ENCODE measurements at regions not wholly inside any gene's neighbourhood (a gene's known extent, or its start where the extent isn't known, plus 50 kb on each side); places are given as distances from the start of the nearest gene placed in this dataset.

DNA sequence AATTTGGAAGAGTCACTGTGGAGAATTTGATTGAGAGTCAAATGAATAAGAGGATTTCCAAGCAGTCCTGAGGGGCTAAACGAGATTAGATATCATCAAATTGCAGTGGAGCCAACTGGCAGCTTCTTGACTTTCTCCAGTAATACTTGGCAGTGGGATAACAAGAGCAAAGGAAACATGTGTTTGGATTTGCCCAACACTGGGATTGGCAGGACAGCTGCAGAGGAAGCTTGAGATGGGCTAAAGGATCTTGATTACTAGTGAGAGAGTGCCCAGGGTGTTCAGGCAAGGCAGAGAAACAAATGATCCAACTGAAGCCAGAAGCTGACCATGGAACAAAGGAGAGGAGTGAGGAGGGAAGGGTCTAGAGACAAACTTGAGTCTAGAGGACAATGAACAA lies 356.0 kb upstream of the ISL1 start:
- no peak for DNase-seq (ENCODE audit: low read depth in 1 of 2, low spot score in 1 of 2)

- no peak for DNase-seq (ENCODE audit: low read depth in 1 of 2, low spot score in 1 of 2)
Measured at GRCh38 chr5:51028394-51028793, 354.9 kb upstream of the ISL1 start.

DNA sequence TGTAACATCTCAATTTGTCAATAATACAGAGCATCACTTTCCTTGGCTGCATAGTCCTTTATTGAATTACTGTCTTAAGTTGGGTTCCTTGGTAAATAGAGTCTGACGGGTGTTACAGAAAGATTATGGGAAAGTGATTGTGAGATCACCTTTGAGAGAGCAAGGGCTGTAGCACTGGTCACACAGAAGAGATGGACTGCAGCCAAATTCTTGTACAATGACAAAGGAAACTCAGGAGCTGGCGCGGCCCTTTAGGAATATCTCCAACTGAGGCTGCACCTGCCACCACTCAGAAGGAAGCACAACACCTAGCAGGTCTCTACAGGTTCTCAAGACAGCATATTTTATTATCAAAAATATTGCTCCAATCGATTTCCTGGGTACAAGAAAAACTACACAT lies 350.0 kb upstream of the ISL1 start:
- no peak for DNase-seq (ENCODE audit: low read depth in 1 of 2, low spot score in 1 of 2)

DNA sequence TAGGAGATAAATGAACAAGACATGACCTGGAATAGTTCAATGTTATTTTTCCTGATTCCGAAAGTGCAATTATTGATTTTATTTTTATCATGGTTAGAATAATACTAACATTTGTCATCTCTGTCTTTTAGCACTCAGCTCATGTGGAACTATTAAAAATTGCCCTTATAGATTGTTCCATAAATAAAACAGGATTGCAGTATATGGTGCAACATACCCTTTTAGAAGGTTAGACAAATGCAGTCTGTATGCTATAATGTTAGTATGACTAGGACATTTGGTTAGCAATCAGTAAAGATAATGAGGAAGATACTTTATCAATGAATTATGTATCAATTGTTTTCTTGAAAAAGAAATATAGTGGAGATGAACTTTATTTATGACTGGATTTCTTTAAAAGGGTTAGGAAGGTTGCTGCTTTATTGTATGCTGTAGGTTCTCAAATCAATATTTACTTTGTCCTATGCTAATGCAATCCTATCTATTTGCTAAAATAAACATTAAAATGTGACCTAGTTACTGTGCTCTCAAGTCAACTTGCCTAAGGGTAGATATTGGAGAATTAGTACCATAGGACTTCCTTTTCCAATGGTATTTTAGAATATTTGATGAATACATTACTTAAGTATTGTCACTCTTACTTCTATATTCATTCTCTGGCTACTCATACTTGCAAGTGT lies 348.9 kb upstream of the ISL1 start:
- no peak for DNase-seq (ENCODE audit: low read depth in 1 of 2, low spot score in 1 of 2)

DNA sequence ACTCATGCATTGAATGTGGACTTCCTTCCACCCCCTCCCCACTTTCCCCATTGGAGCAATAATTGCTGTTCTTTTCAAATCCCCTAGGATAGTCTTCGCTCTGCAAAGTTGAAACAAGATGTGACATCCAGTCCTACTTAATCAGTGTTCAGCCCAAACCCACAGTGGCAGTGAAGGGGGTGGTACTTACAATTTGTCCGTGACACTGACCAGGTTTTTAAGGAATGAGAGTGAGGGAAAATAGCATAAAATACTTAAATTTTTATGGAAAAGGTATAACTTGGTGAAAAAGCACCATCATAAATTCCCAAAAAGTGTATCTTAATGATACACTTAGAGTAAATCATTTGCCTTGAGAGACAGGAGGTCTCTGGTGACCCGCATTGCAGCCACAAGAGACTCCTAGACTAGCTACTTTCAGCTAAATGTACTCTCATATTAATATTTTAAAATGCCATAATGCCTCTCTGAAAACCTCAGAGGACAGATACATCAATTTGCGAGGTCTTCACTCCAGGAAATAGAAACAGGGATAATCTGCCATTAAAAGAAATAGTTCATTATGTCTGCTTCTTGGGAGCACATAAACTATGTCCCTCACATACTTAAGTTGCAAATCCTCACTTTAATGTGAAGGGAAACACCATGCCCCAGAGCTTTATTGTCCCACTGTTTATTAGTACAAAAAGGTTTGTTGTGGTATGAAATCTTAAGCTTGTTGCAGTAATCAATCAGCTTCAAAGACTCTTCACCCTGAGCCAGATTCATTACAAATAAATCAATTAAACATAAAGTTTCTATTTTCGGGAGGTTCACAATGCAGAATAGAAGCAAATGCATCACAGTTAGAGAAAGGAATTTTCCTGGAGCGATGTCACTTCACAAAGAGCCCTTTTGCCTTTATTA lies 343.6 kb upstream of the ISL1 start:
- no peak for DNase-seq (ENCODE audit: low read depth in 1 of 2, low spot score in 1 of 2)

GRCh38 chr5:51043745-51044144 lies 339.5 kb upstream of the ISL1 start:
- DNase-seq (ENCODE audit: low read depth in 1 of 2, low spot score in 1 of 2), result no peak

- DNase-seq (ENCODE audit: low read depth in 1 of 2, low spot score in 1 of 2), result no peak
Measured at GRCh38 chr5:51047369-51047768, 335.9 kb upstream of the ISL1 start.

DNA sequence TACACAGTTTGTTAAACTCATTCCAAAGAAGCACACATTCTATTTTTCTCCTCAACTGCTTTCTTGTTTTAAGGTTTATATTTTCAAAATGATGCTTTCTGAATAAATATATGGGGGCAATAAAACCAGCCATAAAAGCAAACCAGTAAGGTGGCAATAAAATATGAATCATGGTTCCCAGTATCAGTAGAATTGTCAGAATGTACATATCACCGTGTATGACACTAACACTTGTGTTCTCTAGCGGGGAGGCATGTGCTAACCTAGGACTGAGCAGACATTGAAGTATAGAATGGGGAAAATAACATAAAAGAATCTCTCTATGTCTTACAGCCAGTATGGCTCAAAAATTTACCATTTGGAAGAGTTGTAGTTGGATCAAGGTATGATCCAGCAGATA lies 329.9 kb upstream of the ISL1 start:
- DNase-seq (ENCODE audit: low read depth in 1 of 2, low spot score in 1 of 2), result no peak

DNA sequence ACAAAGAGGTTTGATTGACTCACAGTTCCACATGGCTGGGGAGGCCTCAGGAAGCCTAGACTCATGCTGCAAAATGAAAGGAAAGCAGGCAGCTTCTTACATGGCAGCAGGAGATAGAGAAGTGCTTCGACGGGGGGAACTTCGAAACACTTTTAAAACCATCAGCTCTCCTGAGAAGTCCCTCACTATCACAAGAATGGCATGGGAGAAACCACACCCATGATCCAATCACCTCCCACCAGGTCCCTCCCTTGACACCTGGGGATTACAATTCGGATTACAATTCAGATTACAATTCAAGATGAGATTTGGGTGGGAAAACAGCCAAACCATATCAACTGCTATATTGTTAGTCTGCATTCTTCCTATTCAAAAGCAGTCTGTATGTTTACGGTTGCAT lies 322.3 kb upstream of the ISL1 start:
- no peak for DNase-seq (ENCODE audit: low read depth in 1 of 2, low spot score in 1 of 2)

- DNase-seq (ENCODE audit: low read depth in 1 of 2, low spot score in 1 of 2), result no peak
Measured at GRCh38 chr5:51072937-51073336, 310.3 kb upstream of the ISL1 start.

- no peak for DNase-seq (ENCODE audit: low read depth in 1 of 2, low spot score in 1 of 2)
Measured at GRCh38 chr5:51082741-51083140, 300.5 kb upstream of the ISL1 start.

- DNase-seq (ENCODE audit: low read depth in 1 of 2, low spot score in 1 of 2), result no peak
Measured at GRCh38 chr5:51091816-51092215, 291.4 kb upstream of the ISL1 start.

DNA sequence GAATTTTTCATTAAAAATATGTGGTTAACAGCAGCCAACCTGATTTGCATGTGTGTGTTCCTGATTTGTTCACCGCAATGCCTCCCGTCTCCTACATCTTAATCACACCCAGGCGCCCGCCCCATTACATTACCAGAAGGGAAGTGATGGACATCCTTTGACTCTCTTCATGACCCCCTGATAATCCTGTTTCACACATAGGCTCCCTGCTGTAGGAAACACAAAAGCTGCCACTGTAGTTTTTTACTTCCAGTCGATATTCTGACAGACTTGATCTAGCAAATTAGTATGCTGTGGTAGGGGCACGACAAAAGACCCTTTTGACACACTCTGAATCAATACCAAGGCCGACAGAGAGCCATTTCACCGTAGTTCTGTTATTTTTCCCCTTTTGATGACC lies 287.8 kb upstream of the ISL1 start:
- no peak for DNase-seq (ENCODE audit: low read depth in 1 of 2, low spot score in 1 of 2)

- DNase-seq (ENCODE audit: low read depth in 1 of 2, low spot score in 1 of 2), result no peak
Measured at GRCh38 chr5:51096859-51097258, 286.4 kb upstream of the ISL1 start.

GRCh38 chr5:51099173-51099853 lies 283.9 kb upstream of the ISL1 start:
- no peak for DNase-seq (ENCODE audit: low read depth in 1 of 2, low spot score in 1 of 2)

DNA sequence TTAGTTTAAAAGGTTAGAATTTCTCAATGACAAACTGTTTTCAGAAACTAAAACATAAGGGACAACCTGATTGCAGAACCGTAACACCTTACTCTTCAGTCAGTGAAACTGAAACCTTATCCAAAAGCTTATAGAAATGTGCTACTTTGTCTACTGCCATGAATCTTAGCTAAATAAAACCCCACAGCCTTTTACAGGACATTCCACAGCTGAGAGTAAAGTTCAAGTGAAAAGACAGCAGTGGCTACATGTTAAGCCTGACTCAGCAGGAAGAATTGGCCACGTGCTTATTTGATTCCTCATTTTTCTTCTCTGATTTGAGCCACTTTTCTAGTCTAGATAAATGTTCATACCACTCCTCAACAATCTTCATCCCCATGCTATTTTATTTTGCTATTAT lies 278.7 kb upstream of the ISL1 start:
- no peak for DNase-seq (ENCODE audit: low read depth in 1 of 2, low spot score in 1 of 2)

DNA sequence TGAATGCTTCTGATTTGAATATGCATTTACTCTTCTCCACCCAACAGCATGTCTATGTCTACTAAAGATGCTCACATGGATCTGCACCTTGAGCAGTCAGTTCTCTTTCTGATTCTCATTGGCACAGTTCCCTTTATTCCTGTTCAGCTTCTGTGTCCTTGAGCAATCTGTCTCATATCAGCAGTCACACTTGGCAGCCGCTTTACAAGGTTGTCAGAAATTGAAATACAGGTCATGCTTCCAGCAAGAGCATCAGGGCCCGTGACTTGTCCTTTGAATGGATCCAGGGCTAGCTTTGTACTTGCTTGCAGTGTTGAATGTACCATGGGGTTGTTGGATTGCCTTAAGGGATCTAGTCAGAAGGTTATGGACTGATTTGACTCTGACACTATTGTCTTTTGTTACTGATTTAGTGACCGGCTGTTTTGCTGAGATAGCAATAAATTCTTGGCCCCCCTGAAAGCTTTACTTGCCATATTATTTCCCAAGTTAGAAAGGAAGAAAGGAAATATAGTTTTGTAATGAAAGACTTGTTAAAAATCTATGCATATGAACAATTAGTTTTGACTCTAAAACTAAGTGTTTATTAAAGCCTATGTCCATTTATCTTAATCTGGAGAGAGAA lies 273.4 kb upstream of the ISL1 start:
- no peak for DNase-seq (ENCODE audit: low read depth in 1 of 2, low spot score in 1 of 2)

DNA sequence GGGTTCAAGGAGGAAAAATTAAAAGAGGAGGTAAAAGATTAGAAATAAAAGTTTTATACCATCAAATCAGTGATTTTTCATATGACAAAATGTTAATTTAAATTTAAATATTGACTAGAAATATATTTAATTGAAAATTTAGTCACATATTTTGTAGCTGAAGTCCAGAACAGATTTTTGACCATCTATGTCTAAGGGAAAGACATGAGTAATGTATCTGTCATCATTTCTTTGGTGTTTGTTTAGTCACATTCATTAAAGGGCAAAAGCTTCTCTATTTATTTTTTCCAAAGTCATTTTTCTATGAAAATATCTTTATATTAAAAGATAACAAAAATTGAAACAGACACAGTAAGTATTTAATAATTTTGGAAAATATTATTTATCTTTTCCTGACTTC lies 252.0 kb upstream of the ISL1 start:
- no peak for DNase-seq (ENCODE audit: low read depth in 1 of 2, low spot score in 1 of 2)

- no peak for DNase-seq (ENCODE audit: low read depth in 1 of 2, low spot score in 1 of 2)
Measured at GRCh38 chr5:51138164-51138563, 245.1 kb upstream of the ISL1 start.

DNA sequence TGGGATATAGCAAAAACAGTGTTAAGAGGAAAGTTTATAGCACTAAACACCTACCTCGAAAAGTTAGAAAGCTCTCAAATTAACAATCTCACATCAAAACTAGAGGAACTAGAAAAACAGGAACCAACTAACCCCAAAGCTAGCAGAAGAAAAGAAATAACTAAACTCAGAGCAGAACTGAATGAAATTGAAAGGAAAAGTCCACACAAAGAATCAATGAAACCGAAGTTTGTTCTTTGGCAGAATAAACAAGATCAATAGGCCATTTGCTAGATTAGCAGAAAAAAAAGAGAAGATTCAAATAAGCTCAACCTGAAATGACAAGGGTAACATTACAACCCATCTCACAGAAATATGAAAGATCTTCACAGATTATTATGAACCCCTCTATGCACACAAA lies 234.8 kb upstream of the ISL1 start:
- DNase-seq (ENCODE audit: low read depth in 1 of 2, low spot score in 1 of 2), result no peak

- DNase-seq (ENCODE audit: low read depth in 1 of 2, low spot score in 1 of 2), result no peak
Measured at GRCh38 chr5:51156222-51156621, 227.0 kb upstream of the ISL1 start.

- DNase-seq (ENCODE audit: low read depth in 1 of 2, low spot score in 1 of 2), result no peak
Measured at GRCh38 chr5:51156838-51157237, 226.4 kb upstream of the ISL1 start.

Data from stimulated activated CD4-positive, alpha-beta T cell treated with anti-CD3 and anti-CD28 coated beads, Interleukin-15, amount 100 ng/mL, for 1 hour (primary cell).